ENCODE measurements at regions not wholly inside any gene's neighbourhood (a gene's known extent, or its start where the extent isn't known, plus 50 kb on each side); places are given as distances from the start of the nearest gene placed in this dataset.

GRCh38 chr16:27726621-27727261, 176.8 kb downstream of the KATNIP start:
- TF ChIP-seq, protein P1, sequence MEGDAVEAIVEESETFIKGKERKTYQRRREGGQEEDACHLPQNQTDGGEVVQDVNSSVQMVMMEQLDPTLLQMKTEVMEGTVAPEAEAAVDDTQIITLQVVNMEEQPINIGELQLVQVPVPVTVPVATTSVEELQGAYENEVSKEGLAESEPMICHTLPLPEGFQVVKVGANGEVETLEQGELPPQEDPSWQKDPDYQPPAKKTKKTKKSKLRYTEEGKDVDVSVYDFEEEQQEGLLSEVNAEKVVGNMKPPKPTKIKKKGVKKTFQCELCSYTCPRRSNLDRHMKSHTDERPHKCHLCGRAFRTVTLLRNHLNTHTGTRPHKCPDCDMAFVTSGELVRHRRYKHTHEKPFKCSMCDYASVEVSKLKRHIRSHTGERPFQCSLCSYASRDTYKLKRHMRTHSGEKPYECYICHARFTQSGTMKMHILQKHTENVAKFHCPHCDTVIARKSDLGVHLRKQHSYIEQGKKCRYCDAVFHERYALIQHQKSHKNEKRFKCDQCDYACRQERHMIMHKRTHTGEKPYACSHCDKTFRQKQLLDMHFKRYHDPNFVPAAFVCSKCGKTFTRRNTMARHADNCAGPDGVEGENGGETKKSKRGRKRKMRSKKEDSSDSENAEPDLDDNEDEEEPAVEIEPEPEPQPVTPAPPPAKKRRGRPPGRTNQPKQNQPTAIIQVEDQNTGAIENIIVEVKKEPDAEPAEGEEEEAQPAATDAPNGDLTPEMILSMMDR (conservative IDR thresholded peaks at IDR 0.05; ENCODE audit: low read depth, low read length), result no peak
- no peak for TF ChIP-seq EZH2 (IDR thresholded peaks at IDR 0.05; ENCODE audit: borderline replicate concordance, low read depth, low read length, poor library complexity, severe bottlenecking)

Measured in A673 (cell line).